HEK293 (cell line): ENCODE measurements at regions not wholly inside any gene's neighbourhood (a gene's known extent, or its start where the extent isn't known, plus 50 kb on each side); places are given as distances from the start of the nearest gene placed in this dataset.

ENCODE experiments used
- YY1 ChIP-seq: fragments of 450-650 bp; formaldehyde crosslinking; IDR thresholded peaks from 2 replicates; pipeline ENCODE4 v1.5.1; 2018; ENCODE audit warnings: missing biosample characterization, missing genetic modification characterization
- ZBTB44 ChIP-seq: fragments of 450-650 bp; IDR thresholded peaks from 2 replicates; pipeline ENCODE4 v1.5.1; 2018; ENCODE audit warnings: missing biosample characterization, mild to moderate bottlenecking, missing genetic modification characterization
- ZBTB48 ChIP-seq: fragments of 450-650 bp; formaldehyde crosslinking; IDR thresholded peaks from 2 replicates; pipeline ENCODE4 v1.5.1; 2016; ENCODE audit warnings: missing biosample characterization, missing genetic modification characterization
- ZBTB7A ChIP-seq: fragments of 450-650 bp; formaldehyde crosslinking; IDR thresholded peaks from 2 replicates; pipeline ENCODE4 v1.5.1; 2016; ENCODE audit warnings: low read depth, missing biosample characterization, missing genetic modification characterization
- ZBTB8A ChIP-seq: fragments of 450-650 bp; formaldehyde crosslinking; IDR thresholded peaks from 2 replicates; pipeline ENCODE4 v1.5.1; 2016; ENCODE audit warnings: missing biosample characterization, missing genetic modification characterization
- ZNF274 ChIP-seq, 2 experiments: fragments of 200-500 bp in 1 of 2; fragments of 450-650 bp in 1 of 2; sonication (Bioruptor generic) in 1 of 2; formaldehyde crosslinking in 1 of 2; IDR thresholded peaks; 2 replicates each; pipeline versions ENCODE4 v1.5.1 to v1.6.1; 2014 to 2016; ENCODE audit warnings: borderline replicate concordance in 1 of 2, inconsistent platforms in 1 of 2, low read length in 1 of 2, missing biosample characterization in 1 of 2, missing genetic modification characterization in 1 of 2
- ZNF416 ChIP-seq: fragments of 450-650 bp; formaldehyde crosslinking; IDR thresholded peaks from 2 replicates; pipeline ENCODE4 v1.5.1; 2016; ENCODE audit warnings: missing biosample characterization, missing genetic modification characterization
- ZNF549 ChIP-seq: fragments of 450-650 bp; IDR thresholded peaks from 2 replicates; pipeline ENCODE4 v1.5.1; 2018; ENCODE audit warnings: missing biosample characterization, missing genetic modification characterization, mild to moderate bottlenecking, inconsistent platforms, moderate library complexity
- ZNF558 ChIP-seq: fragments of 450-650 bp; formaldehyde crosslinking; IDR thresholded peaks from 2 replicates; pipeline ENCODE4 v1.5.1; 2016; ENCODE audit warnings: missing biosample characterization, missing genetic modification characterization
- ZNF785 ChIP-seq: fragments of 450-650 bp; formaldehyde crosslinking; IDR thresholded peaks from 2 replicates; pipeline ENCODE4 v1.5.1; 2016; ENCODE audit warnings: missing biosample characterization, missing genetic modification characterization
- ZNF791 ChIP-seq: fragments of 450-650 bp; formaldehyde crosslinking; IDR thresholded peaks from 2 replicates; pipeline ENCODE4 v1.5.1; 2016; ENCODE audit warnings: missing biosample characterization, missing genetic modification characterization
- TF ChIP-seq, protein P1 (sequence below): fragments of 450-650 bp; formaldehyde crosslinking; IDR thresholded peaks from 2 replicates; pipeline ENCODE4 v1.5.1; 2016; ENCODE audit warnings: missing biosample characterization, missing genetic modification characterization
- TF ChIP-seq, protein P2 (sequence below): fragments of 450-650 bp; formaldehyde crosslinking; IDR thresholded peaks from 2 replicates; pipeline ENCODE4 v1.5.1; 2016; ENCODE audit warnings: missing biosample characterization, missing genetic modification characterization

- TF ChIP-seq, protein P1, sequence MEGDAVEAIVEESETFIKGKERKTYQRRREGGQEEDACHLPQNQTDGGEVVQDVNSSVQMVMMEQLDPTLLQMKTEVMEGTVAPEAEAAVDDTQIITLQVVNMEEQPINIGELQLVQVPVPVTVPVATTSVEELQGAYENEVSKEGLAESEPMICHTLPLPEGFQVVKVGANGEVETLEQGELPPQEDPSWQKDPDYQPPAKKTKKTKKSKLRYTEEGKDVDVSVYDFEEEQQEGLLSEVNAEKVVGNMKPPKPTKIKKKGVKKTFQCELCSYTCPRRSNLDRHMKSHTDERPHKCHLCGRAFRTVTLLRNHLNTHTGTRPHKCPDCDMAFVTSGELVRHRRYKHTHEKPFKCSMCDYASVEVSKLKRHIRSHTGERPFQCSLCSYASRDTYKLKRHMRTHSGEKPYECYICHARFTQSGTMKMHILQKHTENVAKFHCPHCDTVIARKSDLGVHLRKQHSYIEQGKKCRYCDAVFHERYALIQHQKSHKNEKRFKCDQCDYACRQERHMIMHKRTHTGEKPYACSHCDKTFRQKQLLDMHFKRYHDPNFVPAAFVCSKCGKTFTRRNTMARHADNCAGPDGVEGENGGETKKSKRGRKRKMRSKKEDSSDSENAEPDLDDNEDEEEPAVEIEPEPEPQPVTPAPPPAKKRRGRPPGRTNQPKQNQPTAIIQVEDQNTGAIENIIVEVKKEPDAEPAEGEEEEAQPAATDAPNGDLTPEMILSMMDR = no peak
- TF ChIP-seq ZBTB7A (no peak), ZNF416 (tag by site-specific recombination) (no peak), ZNF274 (IDR thresholded peaks at IDR 0.05; ENCODE audit: low read length) (no peak), ZNF274 (tag by site-specific recombination; IDR thresholded peaks at IDR 0.05; ENCODE audit: borderline replicate concordance) (no peak), ZNF558 (tag by site-specific recombination) (no peak), ZNF785 (tag by site-specific recombination) (no peak), YY1 (no peak), ZNF549 (tag by site-specific recombination) (no peak), ZBTB44 (tag by site-specific recombination) (no peak), ZNF791 (tag by site-specific recombination) (no peak), ZBTB48 (tag by site-specific recombination) (no peak), ZBTB8A (no peak)
- TF ChIP-seq, protein P2, sequence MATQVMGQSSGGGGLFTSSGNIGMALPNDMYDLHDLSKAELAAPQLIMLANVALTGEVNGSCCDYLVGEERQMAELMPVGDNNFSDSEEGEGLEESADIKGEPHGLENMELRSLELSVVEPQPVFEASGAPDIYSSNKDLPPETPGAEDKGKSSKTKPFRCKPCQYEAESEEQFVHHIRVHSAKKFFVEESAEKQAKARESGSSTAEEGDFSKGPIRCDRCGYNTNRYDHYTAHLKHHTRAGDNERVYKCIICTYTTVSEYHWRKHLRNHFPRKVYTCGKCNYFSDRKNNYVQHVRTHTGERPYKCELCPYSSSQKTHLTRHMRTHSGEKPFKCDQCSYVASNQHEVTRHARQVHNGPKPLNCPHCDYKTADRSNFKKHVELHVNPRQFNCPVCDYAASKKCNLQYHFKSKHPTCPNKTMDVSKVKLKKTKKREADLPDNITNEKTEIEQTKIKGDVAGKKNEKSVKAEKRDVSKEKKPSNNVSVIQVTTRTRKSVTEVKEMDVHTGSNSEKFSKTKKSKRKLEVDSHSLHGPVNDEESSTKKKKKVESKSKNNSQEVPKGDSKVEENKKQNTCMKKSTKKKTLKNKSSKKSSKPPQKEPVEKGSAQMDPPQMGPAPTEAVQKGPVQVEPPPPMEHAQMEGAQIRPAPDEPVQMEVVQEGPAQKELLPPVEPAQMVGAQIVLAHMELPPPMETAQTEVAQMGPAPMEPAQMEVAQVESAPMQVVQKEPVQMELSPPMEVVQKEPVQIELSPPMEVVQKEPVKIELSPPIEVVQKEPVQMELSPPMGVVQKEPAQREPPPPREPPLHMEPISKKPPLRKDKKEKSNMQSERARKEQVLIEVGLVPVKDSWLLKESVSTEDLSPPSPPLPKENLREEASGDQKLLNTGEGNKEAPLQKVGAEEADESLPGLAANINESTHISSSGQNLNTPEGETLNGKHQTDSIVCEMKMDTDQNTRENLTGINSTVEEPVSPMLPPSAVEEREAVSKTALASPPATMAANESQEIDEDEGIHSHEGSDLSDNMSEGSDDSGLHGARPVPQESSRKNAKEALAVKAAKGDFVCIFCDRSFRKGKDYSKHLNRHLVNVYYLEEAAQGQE (tag by site-specific recombination) = no peak
Observed at GRCh38 chr14:66165337-66165736, 320.8 kb upstream of the CCDC196 start.
